GM19035 (cell line): ENCODE measurements at regions not wholly inside any gene's neighbourhood (a gene's known extent, or its start where the extent isn't known, plus 50 kb on each side); places are given as distances from the start of the nearest gene placed in this dataset.

ENCODE experiments used
- ATAC-seq: cut with Tn5 transposase; IDR thresholded peaks from one replicate; pipeline ENCODE4 v1.9.1; 2021; ENCODE audit not compliant: unreplicated experiment

DNA sequence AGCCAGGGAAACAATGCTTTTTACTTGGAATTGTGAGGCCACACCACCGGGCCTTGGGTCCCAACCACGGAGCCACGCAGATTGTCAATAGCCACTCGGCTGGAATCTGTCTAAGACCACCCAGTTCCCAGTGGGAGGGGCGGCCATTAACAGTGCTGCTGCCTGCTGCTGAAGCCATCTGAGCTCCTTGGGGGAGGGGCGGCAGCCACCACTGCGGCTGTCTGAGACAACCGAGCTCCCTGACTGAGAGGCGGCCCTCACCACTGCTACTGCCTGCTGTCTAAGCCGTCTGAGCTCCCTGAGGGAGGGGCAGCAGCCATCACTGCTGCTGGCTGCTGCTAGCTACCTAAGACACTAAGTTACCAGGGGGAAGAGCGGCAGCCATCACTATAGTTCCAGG is 64.3 kb downstream of the DMRTA2 start:
- ATAC-seq = no peak

DNA sequence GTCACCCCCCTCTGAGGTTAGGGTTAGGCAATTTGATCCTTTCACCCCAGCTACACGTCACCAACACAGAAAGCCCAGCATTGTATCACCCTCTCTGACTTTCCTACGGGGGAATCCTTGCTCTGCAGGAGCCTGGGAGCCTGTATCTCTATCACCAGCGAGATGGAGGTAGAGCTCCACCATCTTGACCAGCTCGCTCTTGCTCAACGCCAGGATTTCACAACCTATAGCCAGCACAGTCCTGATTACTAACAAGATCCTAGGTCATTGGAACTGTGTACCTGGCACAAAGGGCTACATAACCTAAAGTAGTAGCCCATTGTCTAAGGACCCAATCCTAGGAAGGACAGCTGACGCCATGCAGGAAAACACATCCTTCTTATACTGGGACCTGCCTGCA is 66.1 kb downstream of the DMRTA2 start:
- ATAC-seq = no peak

DNA sequence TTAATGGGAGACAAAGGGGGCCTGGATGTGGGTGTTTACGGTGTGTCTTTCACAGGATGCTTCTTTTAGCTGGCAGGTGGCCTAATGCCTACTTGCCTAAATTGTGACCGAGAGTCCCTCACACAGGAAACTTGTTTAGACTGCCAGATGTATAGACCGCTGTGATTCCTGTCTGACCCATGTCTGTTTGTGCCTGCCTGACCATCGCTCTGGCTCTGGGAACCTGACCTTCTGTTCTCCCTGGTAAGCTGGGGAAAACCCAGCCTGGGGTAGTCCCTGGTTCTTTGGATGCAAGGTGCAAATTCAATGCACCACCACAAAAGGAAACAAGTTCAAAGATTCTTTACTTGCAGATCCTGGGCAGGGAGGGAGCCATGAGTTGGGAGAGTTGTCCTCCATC is 68.4 kb downstream of the DMRTA2 start:
- no peak for ATAC-seq

DNA sequence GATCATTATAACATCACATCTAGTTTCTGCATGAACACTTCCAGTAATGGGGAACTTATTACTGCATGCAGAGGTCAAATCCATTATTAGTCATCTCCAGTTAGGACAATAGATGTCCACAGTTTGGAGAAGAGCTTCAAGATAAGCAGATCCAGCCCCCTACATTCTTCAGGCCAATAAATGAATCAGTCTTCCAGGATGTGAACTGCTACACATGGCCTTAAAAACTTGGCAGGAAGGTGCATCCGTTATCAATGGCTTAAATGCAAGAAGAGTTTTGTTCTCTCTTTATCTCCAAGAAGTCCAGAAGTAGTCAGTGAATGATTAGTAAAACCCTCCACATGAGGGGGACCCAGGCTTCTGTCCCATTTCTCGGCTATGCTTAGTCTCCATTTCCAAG is 70.8 kb downstream of the DMRTA2 start:
- no peak for ATAC-seq

DNA sequence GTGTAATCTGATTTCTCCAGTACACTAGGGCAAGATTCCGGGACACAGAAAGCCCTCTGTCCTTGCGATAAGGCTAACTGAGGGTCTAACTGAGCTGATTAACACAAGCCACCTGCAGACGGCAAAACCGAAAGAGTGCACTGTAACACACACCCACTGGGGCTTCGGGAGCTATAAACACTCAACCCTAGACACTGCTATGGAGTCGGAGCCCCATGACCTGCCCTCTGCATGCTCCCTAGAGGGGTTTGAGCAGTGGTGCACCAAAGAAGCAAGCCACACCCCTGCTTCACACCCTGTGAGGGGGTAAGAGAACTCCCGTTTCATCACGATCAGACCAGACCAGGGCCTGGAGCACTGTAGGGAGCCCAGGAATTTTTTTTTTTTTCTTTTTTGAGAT is 72.4 kb downstream of the DMRTA2 start:
- no peak for ATAC-seq

DNA sequence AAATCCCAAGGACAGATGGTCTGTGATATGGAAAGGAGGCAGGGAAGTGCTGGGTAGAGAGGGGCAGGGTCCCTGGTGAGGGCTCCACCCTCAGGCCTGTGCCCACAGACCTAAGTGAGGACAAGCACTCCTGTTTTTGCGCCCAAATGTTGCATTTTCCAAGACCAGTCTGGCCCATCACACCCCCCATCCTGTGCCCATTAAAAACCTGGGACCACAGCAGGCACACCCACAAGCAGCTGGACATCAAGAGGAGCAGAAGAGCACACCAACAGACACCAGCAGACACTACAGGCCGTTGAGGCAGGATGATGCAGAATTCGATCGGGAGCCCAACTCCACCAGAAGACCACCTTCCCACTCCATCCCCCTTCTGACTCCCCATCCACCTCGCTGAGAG is 72.8 kb downstream of the DMRTA2 start:
- no peak for ATAC-seq

DNA sequence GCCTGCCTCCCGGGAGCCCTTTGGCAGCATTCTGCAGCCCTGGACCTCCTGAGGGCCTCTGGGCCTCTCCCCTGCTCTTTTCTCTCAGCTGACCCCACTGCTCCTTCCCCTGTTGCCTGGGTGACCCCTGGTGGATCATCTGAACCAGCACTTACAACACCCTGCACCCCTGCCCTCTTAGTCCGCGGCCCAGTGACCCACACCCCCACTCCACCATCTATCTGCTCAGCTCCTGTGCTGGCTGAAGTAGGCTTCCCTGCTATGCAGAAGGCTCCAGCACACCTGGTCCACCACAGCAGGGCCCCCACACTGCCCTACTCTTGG is 74.0 kb downstream of the DMRTA2 start:
- no peak for ATAC-seq

DNA sequence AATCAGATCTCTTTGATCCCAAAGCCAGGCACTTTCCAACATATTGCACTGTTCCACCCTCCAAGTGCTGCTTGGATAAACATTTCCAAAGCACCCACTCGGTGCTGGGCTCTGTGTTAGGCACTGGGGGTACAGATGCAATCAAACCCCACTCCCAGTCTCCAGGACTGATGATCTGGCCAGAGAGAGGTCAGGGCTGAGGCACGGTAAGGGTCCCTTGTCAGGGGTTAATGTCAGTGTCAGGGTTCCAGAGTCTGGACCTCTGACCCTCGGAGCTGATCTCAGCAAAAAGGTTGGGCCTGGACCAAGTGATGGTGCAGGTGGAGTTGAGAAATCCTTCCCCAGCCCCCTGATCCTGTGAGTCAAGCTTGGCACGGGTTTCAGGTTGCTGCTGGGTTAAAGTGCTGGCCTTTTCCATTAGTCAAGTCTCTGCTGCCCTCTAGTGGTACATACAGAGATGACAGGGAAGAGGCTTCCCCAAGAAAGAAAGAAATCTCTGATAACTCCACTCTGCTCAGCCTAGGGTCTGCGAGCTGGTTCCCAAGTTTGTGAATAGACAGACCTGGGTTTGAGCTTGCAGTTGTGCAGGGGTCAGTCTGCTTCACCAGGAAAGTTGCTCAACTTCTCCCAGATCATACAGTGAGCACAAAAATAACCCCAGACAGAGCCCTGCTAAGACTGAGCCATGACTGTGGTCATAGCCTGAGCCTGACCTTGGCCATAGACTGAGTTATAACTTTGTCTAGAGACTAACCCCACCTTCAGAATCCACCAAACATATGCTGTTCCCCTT is 74.6 kb downstream of the DMRTA2 start:
- ATAC-seq = peak; percentile 73

DNA sequence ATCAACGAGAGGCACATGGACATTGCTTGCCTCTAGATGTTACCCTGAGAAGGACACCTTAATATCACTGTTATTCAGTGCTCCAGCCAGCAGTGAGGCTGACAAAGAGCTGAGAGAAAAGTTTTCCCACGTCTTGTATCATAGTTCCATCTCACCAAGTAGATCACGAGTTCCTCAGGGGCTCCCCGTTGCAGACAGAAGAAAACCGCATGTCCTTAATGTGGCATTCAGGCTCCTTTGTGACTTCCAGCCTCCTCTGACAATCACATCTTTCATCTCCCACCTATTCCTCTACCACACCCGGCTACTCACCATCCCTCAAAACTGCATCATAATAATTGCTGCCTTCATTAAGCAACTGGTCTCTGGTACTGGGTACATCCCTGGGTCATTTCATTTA is 75.3 kb downstream of the DMRTA2 start:
- peak; percentile 3 for ATAC-seq

DNA sequence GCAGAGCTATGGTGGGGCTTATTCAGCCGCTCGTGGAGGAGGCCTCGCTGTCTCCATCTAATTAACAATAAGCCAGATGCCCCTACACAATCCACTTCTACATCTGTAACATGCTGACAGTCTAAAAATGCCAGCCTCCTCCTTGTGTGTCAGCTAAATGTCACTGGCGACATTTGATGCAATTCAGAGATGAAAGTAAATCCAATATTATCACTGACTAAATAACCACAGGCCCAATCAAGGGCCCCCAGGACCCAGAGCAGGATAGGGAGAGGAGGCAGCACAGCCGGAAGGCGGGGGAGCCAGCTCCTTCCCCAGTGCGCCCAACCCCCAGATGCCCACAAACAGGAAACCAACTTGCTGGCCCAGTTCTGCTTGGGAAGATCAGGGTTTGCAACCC is 76.6 kb downstream of the DMRTA2 start:
- ATAC-seq = no peak

DNA sequence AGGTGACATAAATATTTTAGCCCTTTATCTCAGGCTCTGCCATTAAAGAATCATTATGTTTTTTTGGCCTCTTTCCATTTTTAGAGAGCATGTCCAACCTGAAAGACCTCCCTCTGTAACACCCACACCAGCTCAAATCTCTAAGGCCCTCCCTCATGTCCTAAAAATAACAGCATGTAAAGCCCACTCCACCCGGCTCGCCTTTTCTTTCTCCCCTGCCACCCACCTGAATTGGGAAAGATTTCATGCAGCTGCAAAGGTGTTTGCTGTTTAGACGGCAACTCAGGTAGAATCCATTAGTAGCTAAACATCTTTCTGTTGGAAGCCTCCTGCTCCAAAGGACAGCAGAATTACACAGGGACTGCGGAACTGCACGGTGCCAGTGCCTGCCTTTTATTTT is 79.9 kb downstream of the DMRTA2 start:
- no peak for ATAC-seq

DNA sequence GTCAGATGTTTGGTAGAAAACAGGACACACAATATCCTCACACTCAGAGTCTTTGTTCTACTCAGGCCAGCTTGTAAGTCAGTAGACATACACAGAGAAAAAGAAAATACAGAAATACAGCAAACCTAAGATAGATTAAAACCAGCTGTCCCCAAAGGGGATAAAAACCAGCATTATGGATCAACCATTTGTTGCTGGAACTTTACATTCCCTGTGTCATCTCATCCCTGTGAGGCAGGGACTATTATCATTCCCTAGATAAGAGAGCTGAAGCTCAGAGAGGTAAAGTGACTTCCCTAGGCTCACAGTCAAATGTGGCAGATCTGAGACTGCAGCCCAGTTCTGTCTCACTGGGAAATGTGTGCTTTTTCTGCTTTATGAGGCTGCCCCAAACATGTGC is 80.7 kb downstream of the DMRTA2 start:
- ATAC-seq = no peak

DNA sequence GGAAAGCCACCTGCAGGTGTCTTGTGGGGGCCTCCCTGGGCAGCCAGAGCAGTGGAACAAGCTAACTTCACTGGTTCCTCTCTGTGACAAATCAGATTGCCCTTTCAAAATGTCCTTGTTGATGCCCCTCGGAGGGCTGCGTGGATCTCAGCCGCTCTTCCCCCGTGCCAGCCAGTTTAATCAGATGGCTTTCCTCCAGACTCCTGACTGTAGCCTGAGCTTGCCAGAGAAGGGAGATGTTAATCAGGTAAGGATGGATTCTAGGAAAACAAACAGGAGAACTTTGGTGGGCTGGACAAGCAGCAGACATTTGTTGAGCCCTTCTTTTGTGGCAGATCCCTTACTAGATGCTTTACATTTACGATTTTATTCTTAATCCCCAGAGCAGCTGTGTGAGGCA is 88.2 kb downstream of the DMRTA2 start:
- no peak for ATAC-seq

DNA sequence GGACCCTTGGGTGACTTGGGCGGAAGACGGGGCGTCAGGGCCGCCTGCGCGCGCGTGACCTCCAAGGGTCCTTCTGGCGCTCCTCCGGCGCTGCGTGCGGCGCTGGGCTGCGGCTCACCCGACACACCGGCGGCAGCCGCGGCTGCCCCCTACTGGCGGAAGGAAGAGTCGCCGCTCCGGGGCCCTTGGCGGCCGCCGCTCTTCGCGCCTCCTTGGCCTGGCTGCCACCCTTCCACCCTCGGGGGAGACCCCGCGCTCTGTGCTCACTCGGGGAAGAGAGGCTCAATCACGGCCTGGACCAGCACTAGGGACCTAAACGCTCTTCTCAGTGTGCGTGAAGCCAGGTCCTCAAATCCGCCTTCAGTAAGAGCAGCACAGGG is 89.7 kb downstream of the DMRTA2 start:
- ATAC-seq = peak; percentile 86

DNA sequence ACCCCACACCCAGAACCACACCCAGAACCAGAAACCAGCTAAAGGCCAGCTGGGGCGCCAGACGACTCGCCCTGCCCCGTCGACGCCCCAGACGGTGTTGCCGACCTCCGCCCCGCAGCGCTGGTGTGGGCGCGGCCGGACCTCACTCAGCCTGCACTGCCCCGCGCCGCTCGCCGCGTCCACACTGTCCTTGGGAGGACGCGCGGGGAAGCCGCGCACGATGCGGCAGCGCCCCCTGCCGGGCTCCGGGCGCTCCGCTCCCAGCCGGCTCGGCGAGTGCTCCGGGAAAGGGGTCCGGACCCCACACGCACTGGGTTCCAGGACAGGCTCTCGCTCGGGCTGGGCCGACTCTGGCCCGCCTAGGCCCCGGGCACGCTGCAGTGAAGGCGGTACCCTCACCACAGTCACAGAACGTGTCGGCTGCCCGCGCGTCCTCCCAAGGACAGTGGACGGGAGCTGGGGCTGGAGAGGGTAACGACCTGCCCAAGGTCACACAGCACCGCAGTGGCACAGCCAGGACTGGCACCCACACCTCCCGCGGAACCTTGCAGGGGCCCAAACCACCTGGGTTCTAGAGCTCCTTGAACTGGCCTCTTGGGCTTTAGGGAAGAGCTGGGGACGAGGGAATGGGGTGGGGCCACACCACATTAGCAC is 90.2 kb downstream of the DMRTA2 start:
- ATAC-seq = peak; percentile 76

DNA sequence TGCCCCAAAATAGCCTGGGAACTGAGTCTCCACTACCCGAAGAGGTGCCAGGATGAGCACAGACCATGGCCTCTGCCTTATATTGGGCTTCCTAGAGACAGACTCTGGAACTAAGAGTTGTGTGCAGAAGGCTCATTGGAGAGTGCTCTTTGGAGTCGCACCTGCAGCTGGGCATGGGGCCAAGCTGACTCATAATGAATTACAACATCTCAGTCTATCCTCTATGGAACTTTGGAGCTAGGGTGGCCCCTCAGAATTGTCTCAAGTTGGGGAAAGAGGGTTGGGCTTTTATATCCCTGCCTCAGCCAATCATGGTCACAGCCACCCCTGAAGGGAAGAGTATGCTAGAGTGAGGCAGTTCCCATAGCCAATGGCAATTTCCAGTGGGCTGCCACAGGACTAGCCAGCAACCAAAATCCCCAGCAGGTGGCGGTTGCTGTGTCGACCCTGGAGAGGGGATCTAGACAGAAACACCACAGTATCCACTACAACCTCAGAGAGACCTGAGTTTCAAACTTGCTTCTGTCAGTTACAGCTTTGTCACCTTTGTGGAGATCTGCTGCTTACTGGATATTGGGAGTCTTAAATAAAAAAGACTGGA is 93.8 kb downstream of the DMRTA2 start:
- no peak for ATAC-seq

DNA sequence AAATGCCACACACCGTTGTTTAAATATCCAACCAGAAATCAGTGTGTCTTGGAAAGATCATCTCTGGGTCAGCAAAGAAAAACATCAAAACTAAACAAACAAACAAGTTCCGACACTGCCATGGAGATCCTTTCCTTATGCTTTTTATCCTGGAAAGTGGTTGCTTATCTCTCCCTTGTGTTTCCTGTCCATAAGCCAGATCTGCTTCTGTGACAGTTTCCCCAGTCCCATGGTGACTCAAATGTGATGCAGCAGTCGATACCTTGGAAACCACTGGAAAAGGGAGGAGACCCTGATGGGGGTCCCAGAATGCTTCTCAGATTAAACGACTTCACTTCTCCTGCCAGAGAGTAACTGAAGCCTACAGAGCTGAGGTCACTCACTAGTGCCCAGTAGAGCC is 94.7 kb downstream of the DMRTA2 start:
- ATAC-seq = no peak

DNA sequence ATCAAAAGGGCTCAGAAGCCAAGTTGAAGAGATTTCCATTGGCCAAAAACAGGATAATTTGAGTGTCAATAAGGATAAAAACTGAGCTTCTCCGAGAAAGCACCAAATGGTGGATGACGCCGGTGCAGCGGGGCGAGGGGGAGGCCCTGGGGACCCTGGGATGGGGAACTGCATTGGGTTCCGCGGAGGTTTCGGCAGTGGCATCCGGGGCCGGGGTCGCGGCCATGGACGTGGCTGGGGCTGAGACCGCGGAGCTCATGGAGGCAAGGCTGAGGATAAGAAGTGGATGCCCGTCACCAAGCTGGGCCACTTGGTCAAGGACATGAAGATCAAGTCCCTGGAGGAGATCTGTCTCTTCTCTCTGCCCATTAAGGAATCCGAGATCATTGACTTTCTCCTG is 97.2 kb downstream of the DMRTA2 start:
- no peak for ATAC-seq

DNA sequence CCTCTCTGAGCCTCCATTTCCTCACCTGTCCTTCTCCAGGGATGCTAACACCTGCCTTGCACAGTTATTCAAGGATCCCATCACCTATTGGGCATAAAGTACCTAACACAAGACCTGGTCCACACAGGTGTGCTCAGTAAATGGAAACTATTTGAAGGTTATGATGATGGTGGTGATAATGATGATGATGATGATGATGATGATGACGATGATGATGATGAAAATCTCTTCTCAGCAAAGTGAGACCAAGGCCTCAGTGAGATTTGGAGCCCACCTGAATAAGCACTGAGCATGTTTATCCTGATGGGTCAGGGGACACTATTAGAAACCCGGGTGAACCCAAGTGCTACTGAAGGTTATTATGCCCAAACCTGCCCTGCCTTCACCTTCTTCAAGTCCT is 100.7 kb downstream of the DMRTA2 start:
- no peak for ATAC-seq

DNA sequence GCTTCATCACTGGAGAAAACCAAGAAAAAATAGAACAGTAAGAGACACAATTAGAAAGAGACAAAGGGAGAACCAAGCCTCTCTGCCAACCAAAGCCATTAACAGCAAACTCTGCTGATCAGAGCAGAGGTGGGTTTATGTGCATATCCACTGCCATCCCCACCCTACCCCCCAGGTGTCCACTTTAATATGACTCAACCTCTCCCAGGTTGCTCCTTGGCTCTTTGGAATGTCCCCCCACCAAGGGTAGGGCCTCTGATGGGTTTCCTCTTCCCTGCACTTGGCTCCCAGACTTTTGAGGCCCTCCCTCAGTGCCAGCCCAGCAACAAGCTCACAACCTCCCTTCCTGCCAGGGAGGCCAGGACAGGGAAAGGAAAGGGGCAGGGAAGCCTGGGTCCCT is 104.8 kb downstream of the DMRTA2 start:
- no peak for ATAC-seq

DNA sequence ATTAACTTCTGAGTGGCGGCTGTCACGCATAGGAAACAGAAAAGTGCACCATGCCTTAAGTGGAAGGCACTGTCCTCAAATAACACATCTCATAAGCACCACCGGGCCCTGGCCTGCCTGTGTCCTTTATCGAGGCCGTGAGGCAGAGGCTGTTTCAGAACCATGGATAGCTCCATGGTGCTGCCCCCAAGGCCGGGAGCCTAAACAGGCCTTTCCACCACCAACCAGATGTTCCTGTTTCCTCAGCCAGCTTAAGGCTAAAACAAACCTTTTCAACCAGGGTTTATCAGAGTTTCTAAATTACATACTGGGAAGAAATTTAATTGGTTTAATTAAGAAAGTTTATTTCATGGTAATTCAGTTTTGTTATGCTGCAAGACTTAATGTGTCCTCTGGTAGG is 114.4 kb downstream of the DMRTA2 start:
- no peak for ATAC-seq

DNA sequence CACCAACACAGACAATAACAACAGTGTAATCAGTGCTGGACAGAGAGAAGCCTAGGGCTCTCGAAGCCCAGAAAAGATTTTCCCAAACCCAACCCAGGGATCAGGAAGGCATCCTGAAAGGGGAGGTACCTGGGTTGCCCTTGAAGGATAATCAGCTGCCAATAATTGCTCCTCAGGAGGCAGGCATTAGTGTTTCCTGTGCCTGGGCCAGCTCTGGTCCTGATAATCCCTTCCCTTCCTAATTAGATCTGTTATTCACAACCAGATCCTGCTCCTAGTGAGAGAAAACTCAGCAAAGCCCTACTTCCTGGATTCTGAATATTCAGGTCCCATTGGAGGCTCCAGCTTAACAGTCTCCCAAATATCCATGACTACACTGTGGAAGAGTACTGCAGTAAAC is 117.4 kb downstream of the DMRTA2 start:
- ATAC-seq = no peak

DNA sequence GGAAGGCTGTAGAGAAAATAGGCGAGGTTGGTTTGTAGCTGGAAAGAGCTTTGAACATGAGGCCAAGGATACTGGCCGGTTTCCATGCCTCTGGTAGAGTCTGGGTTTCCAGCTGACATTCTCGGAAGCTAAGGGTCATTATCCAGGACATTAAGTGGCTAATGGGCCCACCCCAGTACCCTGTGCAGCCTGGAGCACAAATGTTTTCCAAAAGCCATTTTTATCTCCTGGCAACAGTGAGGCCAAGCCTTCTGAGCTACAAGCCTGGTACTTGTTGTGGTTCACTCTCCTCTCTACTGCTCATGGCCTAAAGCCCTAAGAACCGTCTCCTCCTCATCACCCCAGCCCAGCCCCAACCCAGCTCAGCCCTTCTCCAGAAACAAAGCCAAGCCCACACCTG is 122.9 kb downstream of the DMRTA2 start:
- no peak for ATAC-seq
